Neural progenitor cell (in vitro differentiated cells): ENCODE measurements at regions not wholly inside any gene's neighbourhood (a gene's known extent, or its start where the extent isn't known, plus 50 kb on each side); places are given as distances from the start of the nearest gene placed in this dataset.

ENCODE experiments used
- EZH2 ChIP-seq: fragments of 200-600 bp; sonication (generic); IDR thresholded peaks from 2 replicates; pipeline ENCODE4 v1.6.1; 2017; ENCODE audit warnings: antibody characterized with exemption, mild to moderate bottlenecking, moderate library complexity
- TF ChIP-seq, protein P1 (sequence below): fragments of 200-600 bp; sonication (generic); IDR thresholded peaks from 2 replicates; pipeline ENCODE4 v1.5.1; 2017; ENCODE audit warnings: antibody characterized with exemption, mild to moderate bottlenecking

GRCh38 chr2:217160978-217161973 lies 301.4 kb upstream of the TNP1 start:
- TF ChIP-seq, protein P1, sequence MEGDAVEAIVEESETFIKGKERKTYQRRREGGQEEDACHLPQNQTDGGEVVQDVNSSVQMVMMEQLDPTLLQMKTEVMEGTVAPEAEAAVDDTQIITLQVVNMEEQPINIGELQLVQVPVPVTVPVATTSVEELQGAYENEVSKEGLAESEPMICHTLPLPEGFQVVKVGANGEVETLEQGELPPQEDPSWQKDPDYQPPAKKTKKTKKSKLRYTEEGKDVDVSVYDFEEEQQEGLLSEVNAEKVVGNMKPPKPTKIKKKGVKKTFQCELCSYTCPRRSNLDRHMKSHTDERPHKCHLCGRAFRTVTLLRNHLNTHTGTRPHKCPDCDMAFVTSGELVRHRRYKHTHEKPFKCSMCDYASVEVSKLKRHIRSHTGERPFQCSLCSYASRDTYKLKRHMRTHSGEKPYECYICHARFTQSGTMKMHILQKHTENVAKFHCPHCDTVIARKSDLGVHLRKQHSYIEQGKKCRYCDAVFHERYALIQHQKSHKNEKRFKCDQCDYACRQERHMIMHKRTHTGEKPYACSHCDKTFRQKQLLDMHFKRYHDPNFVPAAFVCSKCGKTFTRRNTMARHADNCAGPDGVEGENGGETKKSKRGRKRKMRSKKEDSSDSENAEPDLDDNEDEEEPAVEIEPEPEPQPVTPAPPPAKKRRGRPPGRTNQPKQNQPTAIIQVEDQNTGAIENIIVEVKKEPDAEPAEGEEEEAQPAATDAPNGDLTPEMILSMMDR, result no peak
- TF ChIP-seq EZH2, result no peak
